Endothelial cell (in vitro differentiated cells): ENCODE measurements at regions not wholly inside any gene's neighbourhood (a gene's known extent, or its start where the extent isn't known, plus 50 kb on each side); places are given as distances from the start of the nearest gene placed in this dataset.

ENCODE experiments used
- DNase-seq: peaks from one replicate; pipeline ENCODE4 v3.0.0; 2021; ENCODE audit warnings: low spot score
- H3K27ac Mint-ChIP-seq: one replicate; pipeline ENCODE4 v1.8.0; 2021; ENCODE audit warnings: mixed read lengths, inconsistent platforms; ENCODE audit not compliant: unreplicated experiment
- H3K27me3 Mint-ChIP-seq: one replicate; pipeline ENCODE4 v1.8.0; 2021; ENCODE audit warnings: mild to moderate bottlenecking, moderate library complexity, mixed read lengths, inconsistent platforms; ENCODE audit not compliant: unreplicated experiment
- H3K36me3 Mint-ChIP-seq: one replicate; pipeline ENCODE4 v1.8.0; 2021; ENCODE audit warnings: mild to moderate bottlenecking, low read depth, mixed read lengths, inconsistent platforms; ENCODE audit not compliant: unreplicated experiment
- H3K4me1 Mint-ChIP-seq: one replicate; pipeline ENCODE4 v1.8.0; 2021; ENCODE audit warnings: mild to moderate bottlenecking, mixed read lengths, inconsistent platforms; ENCODE audit not compliant: unreplicated experiment
- H3K4me3 Mint-ChIP-seq: one replicate; pipeline ENCODE4 v1.8.0; 2021; ENCODE audit warnings: mild to moderate bottlenecking, mixed read lengths, inconsistent platforms; ENCODE audit not compliant: unreplicated experiment
- H3K9me3 Mint-ChIP-seq: one replicate; pipeline ENCODE4 v1.8.0; 2021; ENCODE audit warnings: mixed read lengths, inconsistent platforms; ENCODE audit not compliant: unreplicated experiment
- TF ChIP-seq, protein P1 (sequence below): fragments of 200-600 bp; sonication (generic); IDR thresholded peaks from one replicate; pipeline ENCODE4 v1.5.0; 2021; ENCODE audit warnings: antibody characterized with exemption; ENCODE audit not compliant: unreplicated experiment

DNA sequence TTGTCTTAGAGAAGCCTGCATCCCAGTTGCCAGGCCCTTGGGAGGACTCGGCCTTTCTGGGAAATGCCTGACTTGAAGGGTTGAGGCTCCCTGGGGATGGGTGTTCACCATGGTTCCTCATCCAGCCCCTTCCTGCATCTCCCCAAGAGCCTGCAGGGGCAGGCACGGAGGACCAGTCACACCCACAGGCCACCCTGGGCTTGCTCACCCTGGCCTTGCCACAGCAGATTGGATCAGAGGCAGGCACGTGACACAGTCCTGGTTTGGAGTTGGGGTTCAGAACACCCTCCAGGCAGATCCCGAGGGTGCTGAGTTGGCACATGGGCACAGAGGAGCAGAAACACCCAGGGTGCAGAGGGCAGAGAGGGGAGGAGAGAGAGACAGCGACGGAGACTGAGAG, 286.1 kb downstream of the PBX3 start:
- H3K27me3 Mint-ChIP-seq, result peaks cover 2% of the 10 kb centered on the region
- H3K9me3 Mint-ChIP-seq, result no peaks in the 10 kb centered on the region
- no peak overlapping the region for H3K27ac Mint-ChIP-seq
- H3K36me3 Mint-ChIP-seq, result no peaks in the 10 kb centered on the region
- DNase-seq, result no peak
- no peak overlapping the region for H3K4me3 Mint-ChIP-seq
- H3K4me1 Mint-ChIP-seq, result no peaks in the 10 kb centered on the region
- TF ChIP-seq, protein P1, sequence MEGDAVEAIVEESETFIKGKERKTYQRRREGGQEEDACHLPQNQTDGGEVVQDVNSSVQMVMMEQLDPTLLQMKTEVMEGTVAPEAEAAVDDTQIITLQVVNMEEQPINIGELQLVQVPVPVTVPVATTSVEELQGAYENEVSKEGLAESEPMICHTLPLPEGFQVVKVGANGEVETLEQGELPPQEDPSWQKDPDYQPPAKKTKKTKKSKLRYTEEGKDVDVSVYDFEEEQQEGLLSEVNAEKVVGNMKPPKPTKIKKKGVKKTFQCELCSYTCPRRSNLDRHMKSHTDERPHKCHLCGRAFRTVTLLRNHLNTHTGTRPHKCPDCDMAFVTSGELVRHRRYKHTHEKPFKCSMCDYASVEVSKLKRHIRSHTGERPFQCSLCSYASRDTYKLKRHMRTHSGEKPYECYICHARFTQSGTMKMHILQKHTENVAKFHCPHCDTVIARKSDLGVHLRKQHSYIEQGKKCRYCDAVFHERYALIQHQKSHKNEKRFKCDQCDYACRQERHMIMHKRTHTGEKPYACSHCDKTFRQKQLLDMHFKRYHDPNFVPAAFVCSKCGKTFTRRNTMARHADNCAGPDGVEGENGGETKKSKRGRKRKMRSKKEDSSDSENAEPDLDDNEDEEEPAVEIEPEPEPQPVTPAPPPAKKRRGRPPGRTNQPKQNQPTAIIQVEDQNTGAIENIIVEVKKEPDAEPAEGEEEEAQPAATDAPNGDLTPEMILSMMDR, result no peak

DNA sequence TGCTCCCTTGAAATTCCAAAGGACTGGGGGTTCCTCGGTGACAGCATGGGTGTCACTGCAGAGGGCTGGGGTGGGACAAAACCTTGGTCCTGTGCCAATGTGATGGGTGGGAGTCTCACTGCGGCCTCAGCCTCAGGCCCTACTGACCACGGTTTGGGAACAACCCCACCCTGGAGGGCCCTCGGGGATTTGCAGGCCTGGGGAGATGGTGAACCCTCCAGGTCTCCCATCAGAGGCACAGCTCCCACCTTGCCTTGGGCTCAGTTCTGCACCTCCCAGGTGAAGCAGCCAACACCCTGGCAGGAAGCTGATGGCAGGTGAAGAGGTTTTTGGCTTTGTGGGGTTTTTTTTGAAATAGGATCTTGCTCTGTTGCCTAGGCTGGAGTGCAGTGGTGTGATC, 286.8 kb downstream of the PBX3 start:
- no peaks in the 10 kb centered on the region for H3K36me3 Mint-ChIP-seq
- no peaks in the 10 kb centered on the region for H3K4me1 Mint-ChIP-seq
- no peak overlapping the region for H3K27ac Mint-ChIP-seq
- DNase-seq, result no peak
- no peak overlapping the region for H3K4me3 Mint-ChIP-seq
- TF ChIP-seq, protein P1, result no peak
- H3K9me3 Mint-ChIP-seq, result no peaks in the 10 kb centered on the region
- peaks cover 2% of the 10 kb centered on the region for H3K27me3 Mint-ChIP-seq

DNA sequence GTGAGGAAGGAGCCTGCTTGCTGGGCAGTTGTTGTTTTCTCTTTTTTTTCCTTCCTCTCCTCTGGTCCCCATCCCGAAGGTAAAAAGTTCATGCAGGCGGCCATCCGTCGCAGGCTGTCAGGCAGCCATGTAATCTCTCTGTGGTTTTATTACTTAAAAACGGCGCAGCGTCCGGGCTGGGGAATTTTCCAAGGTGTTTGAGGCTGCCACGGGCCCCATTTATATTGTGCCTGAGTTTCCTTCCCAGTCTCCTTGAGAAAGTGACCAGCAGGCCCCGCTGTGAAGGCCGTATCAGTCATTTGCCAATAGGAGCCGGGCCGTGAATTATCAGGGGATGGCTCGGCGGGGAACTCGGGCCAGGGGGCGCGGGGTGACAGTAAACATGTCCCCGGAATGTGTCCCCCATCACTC, 289.7 kb downstream of the PBX3 start:
- no peaks in the 10 kb centered on the region for H3K36me3 Mint-ChIP-seq
- no peaks in the 10 kb centered on the region for H3K4me1 Mint-ChIP-seq
- H3K4me3 Mint-ChIP-seq, result no peak overlapping the region
- TF ChIP-seq, protein P1, result no peak
- no peaks in the 10 kb centered on the region for H3K9me3 Mint-ChIP-seq
- H3K27me3 Mint-ChIP-seq, result no peaks in the 10 kb centered on the region
- no peak overlapping the region for H3K27ac Mint-ChIP-seq
- DNase-seq, result no peak

DNA sequence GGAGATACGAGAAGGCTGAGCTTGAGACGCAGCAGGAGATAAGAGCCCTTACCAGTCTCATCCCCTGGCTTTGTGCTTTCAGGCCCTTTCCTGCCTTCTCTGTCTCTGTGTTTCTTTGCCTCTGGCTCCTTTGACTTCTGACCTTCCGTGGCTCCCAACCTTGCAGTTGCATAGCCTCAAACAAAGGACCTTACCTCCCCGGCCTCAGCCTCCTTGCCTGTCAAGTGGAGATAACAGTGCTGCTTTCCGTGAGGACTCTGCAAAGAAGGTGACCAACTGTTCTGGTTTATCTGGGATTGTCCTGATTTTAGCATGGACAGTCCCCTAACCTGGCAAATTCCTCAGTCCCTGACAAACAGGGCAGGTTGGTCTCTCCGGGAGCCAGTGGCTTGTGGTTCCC, 287.8 kb upstream of the MVB12B start:
- Mint-ChIP-seq H3K4me3 (no peak overlapping the region), H3K4me1 (no peaks in the 10 kb centered on the region), H3K36me3 (no peaks in the 10 kb centered on the region), H3K9me3 (no peaks in the 10 kb centered on the region), H3K27me3 (peaks cover 2% of the 10 kb centered on the region), H3K27ac (no peak overlapping the region)
- TF ChIP-seq, protein P1, result no peak
- DNase-seq, result no peak

DNA sequence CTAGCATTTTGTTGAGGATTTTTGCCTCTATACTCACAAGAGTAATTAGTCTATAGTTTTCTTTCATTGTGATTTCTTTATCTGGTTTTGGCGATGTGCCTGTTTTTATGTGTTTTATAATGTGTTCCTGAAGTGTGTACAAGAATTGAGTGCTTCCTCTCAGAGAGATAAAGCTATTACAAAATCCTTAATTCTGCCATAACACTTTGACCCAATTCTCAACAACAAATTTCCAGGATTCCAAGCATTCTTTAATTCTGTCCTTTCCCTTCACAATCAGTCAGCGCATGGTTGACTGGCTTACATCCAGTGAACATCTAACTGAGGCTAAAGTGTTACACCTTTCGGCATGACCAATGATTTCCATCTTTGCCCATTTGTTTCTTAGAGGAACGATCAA, 282.9 kb upstream of the MVB12B start:
- Mint-ChIP-seq H3K4me1 (no peaks in the 10 kb centered on the region), H3K27ac (no peak overlapping the region), H3K27me3 (peaks cover 3% of the 10 kb centered on the region), H3K4me3 (no peak overlapping the region), H3K36me3 (peaks cover 4% of the 10 kb centered on the region), H3K9me3 (no peaks in the 10 kb centered on the region)
- DNase-seq, result no peak
- TF ChIP-seq, protein P1, result no peak
